Tibial nerve (tissue), 4 donors: ENCODE measurements at regions not wholly inside any gene's neighbourhood (a gene's known extent, or its start where the extent isn't known, plus 50 kb on each side); places are given as distances from the start of the nearest gene placed in this dataset.

Experiments
- EP300 ChIP-seq, 2 donors: sonication (generic); formaldehyde crosslinking; IDR thresholded peaks; one replicate each; pipeline ENCODE4 v1.6.1; 2017; ENCODE audit warnings: antibody characterized with exemption in 2 of 2, mild to moderate bottlenecking in 1 of 2
- POLR2A ChIP-seq, 2 donors: fragments of 450-650 bp; IDR thresholded peaks; one replicate each; pipeline ENCODE4 v1.6.1; 2017; ENCODE audit warnings: antibody characterized with exemption in 2 of 2, mild to moderate bottlenecking in 2 of 2, moderate library complexity in 2 of 2
- TF ChIP-seq, protein P1 (sequence below), 5 experiments: fragments of 200-600 bp in 3 of 5; fragments of 450-650 bp in 2 of 5; sonication (generic) in 3 of 5; IDR thresholded peaks; one replicate each; pipeline ENCODE4 v1.5.1; 2016 to 2019; ENCODE audit warnings: antibody characterized with exemption in 5 of 5, mild to moderate bottlenecking in 3 of 5, moderate library complexity in 2 of 5

- no peak for TF ChIP-seq POLR2A (IDR thresholded peaks at IDR 0.05)
- TF ChIP-seq, protein P1, sequence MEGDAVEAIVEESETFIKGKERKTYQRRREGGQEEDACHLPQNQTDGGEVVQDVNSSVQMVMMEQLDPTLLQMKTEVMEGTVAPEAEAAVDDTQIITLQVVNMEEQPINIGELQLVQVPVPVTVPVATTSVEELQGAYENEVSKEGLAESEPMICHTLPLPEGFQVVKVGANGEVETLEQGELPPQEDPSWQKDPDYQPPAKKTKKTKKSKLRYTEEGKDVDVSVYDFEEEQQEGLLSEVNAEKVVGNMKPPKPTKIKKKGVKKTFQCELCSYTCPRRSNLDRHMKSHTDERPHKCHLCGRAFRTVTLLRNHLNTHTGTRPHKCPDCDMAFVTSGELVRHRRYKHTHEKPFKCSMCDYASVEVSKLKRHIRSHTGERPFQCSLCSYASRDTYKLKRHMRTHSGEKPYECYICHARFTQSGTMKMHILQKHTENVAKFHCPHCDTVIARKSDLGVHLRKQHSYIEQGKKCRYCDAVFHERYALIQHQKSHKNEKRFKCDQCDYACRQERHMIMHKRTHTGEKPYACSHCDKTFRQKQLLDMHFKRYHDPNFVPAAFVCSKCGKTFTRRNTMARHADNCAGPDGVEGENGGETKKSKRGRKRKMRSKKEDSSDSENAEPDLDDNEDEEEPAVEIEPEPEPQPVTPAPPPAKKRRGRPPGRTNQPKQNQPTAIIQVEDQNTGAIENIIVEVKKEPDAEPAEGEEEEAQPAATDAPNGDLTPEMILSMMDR (IDR thresholded peaks at IDR 0.05): no peak
- no peak for TF ChIP-seq EP300 (IDR thresholded peaks at IDR 0.05)
These were observed 657.9 kb upstream of the HS3ST5 start for GRCh38 chr6:115000736-115001135.
